HepG2 (cell line): ENCODE measurements at regions not wholly inside any gene's neighbourhood (a gene's known extent, or its start where the extent isn't known, plus 50 kb on each side); places are given as distances from the start of the nearest gene placed in this dataset.

Experiments
- ATAC-seq: fragments of 200-7000 bp; cut with Tn5 transposase; 3 replicates; pipeline ENCODE4 v1.9.1; 2020; ENCODE audit warnings: mild to moderate bottlenecking, moderate library complexity
- BruUV-seq: library from RNA; stranded (reverse); fragments of 400-500 nt; replicated peaks from 2 replicates; lab custom pipeline; 2021; lab: Mats Ljungman, UMichigan
- CTCF ChIA-PET: fragments of 300-600 bp; formaldehyde crosslinking; extraction: SDS; loops from one replicate; lab custom pipeline; 2021; ENCODE audit warnings: low total read pairs, inconsistent platforms, low intra/inter-chr PET ratio; lab: Yijun Ruan, JAX
- POLR2A ChIA-PET: fragments of 350-600 bp; sonication (Branson Sonifier 250); formaldehyde crosslinking; loops from one replicate; lab custom pipeline; 2020; ENCODE audit warnings: antibody characterized with exemption, inconsistent platforms; lab: Yijun Ruan, JAX
- DNase-seq: peaks from one replicate; pipeline ENCODE4 v3.0.0-alpha.2; 2015; ENCODE audit warnings: low spot score
- FAIRE-seq: peaks from 3 replicates; lab custom pipeline; 2011; peaks lifted over from hg19 to GRCh38; lab: Jason Lieb, UNC
- H2AFZ ChIP-seq: one replicate; pipeline ENCODE4 v1.6.1; 2011; ENCODE audit warnings: low read length, inconsistent platforms
- H3K27ac ChIP-seq: fragments of 300-600 bp; 3 replicates; pipeline ENCODE4 v1.8.0; 2011; ENCODE audit warnings: mixed run types, mild to moderate bottlenecking, mixed read lengths, low read length, inconsistent platforms; ENCODE audit not compliant: insufficient read depth; ENCODE audit errors: extremely low read length
- H3K27me3 ChIP-seq, 2 experiments: fragments of 200-600 bp in 1 of 2; 2 replicates in 1 of 2; 3 replicates in 1 of 2; pipeline versions ENCODE4 v1.6.0 to v1.8.0; 2011; ENCODE audit warnings: low read length in 2 of 2, mild to moderate bottlenecking in 2 of 2, moderate library complexity in 2 of 2, inconsistent platforms in 1 of 2; ENCODE audit not compliant: insufficient read depth in 2 of 2, control insufficient read depth in 1 of 2
- H3K36me3 ChIP-seq, 2 experiments: fragments of 200-600 bp in 1 of 2; replicated peaks in 1 of 2; 2 replicates in 1 of 2; 3 replicates in 1 of 2; pipeline versions ENCODE4 v1.5.1 to v1.8.0; 2011; ENCODE audit warnings: low read length in 2 of 2, inconsistent platforms in 1 of 2; ENCODE audit not compliant: insufficient read depth in 2 of 2, control insufficient read depth in 1 of 2
- H3K4me1 ChIP-seq: 2 replicates; pipeline ENCODE4 v1.5.1; 2012; ENCODE audit warnings: low read length, inconsistent platforms; ENCODE audit not compliant: insufficient read depth
- H3K4me2 ChIP-seq: 2 replicates; pipeline ENCODE4 v1.6.0; 2011; ENCODE audit warnings: low read depth, low read length, inconsistent platforms
- H3K4me3 ChIP-seq, 3 experiments: fragments of 200-600 bp in 1 of 3; sonication (generic), shearing (Covaris generic) in 1 of 3; replicated peaks in 1 of 3; 2 replicates each; pipeline ENCODE4 v1.5.1; 2011 to 2016; ENCODE audit warnings: low read length in 3 of 3, inconsistent platforms in 2 of 3, low read depth in 2 of 3, mild to moderate bottlenecking in 2 of 3, control low read depth in 1 of 3, mixed read lengths in 1 of 3; ENCODE audit not compliant: insufficient read depth in 1 of 3
- H3K79me2 ChIP-seq: one replicate; pipeline ENCODE4 v1.6.1; 2011; ENCODE audit warnings: low read length, inconsistent platforms; ENCODE audit not compliant: insufficient read depth
- H3K9ac ChIP-seq: 2 replicates; pipeline ENCODE4 v1.6.0; 2011; ENCODE audit warnings: mild to moderate bottlenecking, low read depth, low read length, inconsistent platforms; ENCODE audit not compliant: insufficient read depth
- H3K9me3 ChIP-seq: 2 replicates; pipeline ENCODE4 v1.5.1; 2012; ENCODE audit warnings: mild to moderate bottlenecking, low read length
- H4K20me1 ChIP-seq: 2 replicates; pipeline ENCODE4 v1.6.0; 2011; ENCODE audit warnings: inconsistent platforms, mild to moderate bottlenecking, low read length, moderate library complexity; ENCODE audit not compliant: insufficient read depth
- KLF12 ChIP-seq: sonication (generic); formaldehyde crosslinking; IDR thresholded peaks from 2 replicates; pipeline ENCODE4 v1.4.0; 2020; ENCODE audit warnings: missing genetic modification reagents, borderline replicate concordance
- RFX3 ChIP-seq: IDR thresholded peaks from 2 replicates; pipeline ENCODE4 v1.6.1; 2016; ENCODE audit warnings: missing biosample characterization, missing genetic modification reagents
- SP4 ChIP-seq: sonication (generic); formaldehyde crosslinking; IDR thresholded peaks from 2 replicates; pipeline ENCODE4 v1.8.1; 2023; ENCODE audit warnings: mild to moderate bottlenecking, missing genetic modification reagents
- SRSF9 ChIP-seq: fragments of 200-400 bp; formaldehyde crosslinking; IDR thresholded peaks from 2 replicates; pipeline ENCODE4 v1.6.1; 2018; ENCODE audit warnings: borderline replicate concordance, mild to moderate bottlenecking, low read depth, low read length; ENCODE audit not compliant: insufficient read depth, poor library complexity, severe bottlenecking
- TGIF2 ChIP-seq: IDR thresholded peaks from 2 replicates; pipeline ENCODE4 v1.6.1; 2016; ENCODE audit warnings: control low read depth, missing compliant biosample characterization
- ZNF3 ChIP-seq: IDR thresholded peaks from 2 replicates; pipeline ENCODE4 v1.7.0; 2017; ENCODE audit warnings: inconsistent platforms
- ZNF766 ChIP-seq: sonication (generic); formaldehyde crosslinking; IDR thresholded peaks from 2 replicates; pipeline ENCODE4 v1.5.0; 2020; ENCODE audit warnings: missing genetic modification reagents, borderline replicate concordance
- ZNF883 ChIP-seq: sonication (generic); formaldehyde crosslinking; IDR thresholded peaks from 2 replicates; pipeline ENCODE4 v1.5.1; 2020; ENCODE audit warnings: mild to moderate bottlenecking, missing genetic modification reagents; ENCODE audit errors: not compliant biosample characterization
- WGBS: methylation state at CpG from one replicate; pipeline ENCODE4 v1.1.6; 2017; ENCODE audit warnings: low lambda C conversion rate; 5-methylcytosine and 5-hydroxymethylcytosine counted together
- in situ Hi-C: cut with HindIII; loops from 2 replicates; pipeline ENCODE4 v1.10.0; 2017; ENCODE audit warnings: low pct_unique_long_range_greater_than_20kb; ENCODE audit not compliant: extremely low pct_ligation_motif_present
- intact Hi-C: fragments of 100-400 bp; cut with micrococcal nuclease; formaldehyde crosslinking; loops from one replicate; pipeline ENCODE4 v1.10.0; 2022; ENCODE audit not compliant: unreplicated experiment
- TF ChIP-seq, protein P1 (sequence below): IDR thresholded peaks from 2 replicates; pipeline ENCODE4 v1.6.1; 2016; ENCODE audit warnings: missing genetic modification reagents, missing compliant biosample characterization
- TF ChIP-seq, protein P2 (sequence below): IDR thresholded peaks from 2 replicates; pipeline ENCODE4 v1.6.1; 2012; ENCODE audit warnings: low read length, improper control_type of control experiment
- TF ChIP-seq, protein P3 (sequence below): sonication (generic); formaldehyde crosslinking; IDR thresholded peaks from 2 replicates; pipeline ENCODE4 v1.8.1; 2022; ENCODE audit warnings: low read depth, mild to moderate bottlenecking, missing genetic modification reagents
- TF ChIP-seq, protein P4 (sequence below): fragments of 450-650 bp; IDR thresholded peaks from 2 replicates; pipeline ENCODE4 v1.6.1; 2017

DNA sequence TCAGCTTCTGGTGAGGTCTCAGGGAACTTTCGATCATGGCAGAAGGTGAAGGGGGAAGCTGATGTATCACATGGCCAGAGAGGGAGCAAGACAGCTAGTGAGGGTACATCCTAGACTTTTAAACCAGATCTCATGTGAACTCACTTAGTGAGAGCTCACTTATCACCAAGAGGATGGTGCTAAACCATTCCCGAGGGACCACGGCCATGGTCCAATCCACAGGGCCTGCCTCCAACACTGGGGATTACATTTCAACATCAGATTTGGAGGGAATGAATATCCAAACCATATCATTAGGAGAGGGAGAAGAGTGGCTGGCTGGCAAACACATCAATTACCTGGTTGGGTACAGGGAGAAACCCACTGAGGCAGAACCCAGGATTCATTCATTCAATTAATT is 75.7 kb upstream of the HAAO start:
- Histone ChIP-seq H3K36me3 (no peaks in the 10 kb centered on the region), H3K9ac (no peak overlapping the region), H3K4me3 (no peak overlapping the region), H3K4me1 (peaks cover 20% of the 10 kb centered on the region), H3K27me3 (peaks cover 2 to 21% of the 10 kb centered on the region in 2 experiments; a peak in 2 of 5 replicates), H3K4me2 (no peak overlapping the region), H3K27ac (no peak overlapping the region), H2AFZ (no peak overlapping the region), H3K9me3 (peaks cover 6% of the 10 kb centered on the region), H4K20me1 (no peaks in the 10 kb centered on the region), H3K79me2 (no peaks in the 10 kb centered on the region)
- ChIA-PET POLR2A (interaction anchor here (0.9 kb wide), 1 partner anchor 60 kb away, joined by 3 read pairs; no protein-coding TSS in a partner anchor), CTCF (no interaction called here)
- BruUV-seq = no TSS peak
- WGBS = 57% methylated on average over 3 of the region's 3 CpGs
- FAIRE-seq (no peak), ATAC-seq (no peak), DNase-seq (no peak)
- TF ChIP-seq, protein P1, sequence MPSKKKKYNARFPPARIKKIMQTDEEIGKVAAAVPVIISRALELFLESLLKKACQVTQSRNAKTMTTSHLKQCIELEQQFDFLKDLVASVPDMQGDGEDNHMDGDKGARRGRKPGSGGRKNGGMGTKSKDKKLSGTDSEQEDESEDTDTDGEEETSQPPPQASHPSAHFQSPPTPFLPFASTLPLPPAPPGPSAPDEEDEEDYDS (CRISPR knock-in tag) = no peak
- TF ChIP-seq SP4 = no peak
- no peak for TF ChIP-seq ZNF766
- TF ChIP-seq KLF12 (CRISPR knock-in tag) = no peak
- TF ChIP-seq, protein P2, sequence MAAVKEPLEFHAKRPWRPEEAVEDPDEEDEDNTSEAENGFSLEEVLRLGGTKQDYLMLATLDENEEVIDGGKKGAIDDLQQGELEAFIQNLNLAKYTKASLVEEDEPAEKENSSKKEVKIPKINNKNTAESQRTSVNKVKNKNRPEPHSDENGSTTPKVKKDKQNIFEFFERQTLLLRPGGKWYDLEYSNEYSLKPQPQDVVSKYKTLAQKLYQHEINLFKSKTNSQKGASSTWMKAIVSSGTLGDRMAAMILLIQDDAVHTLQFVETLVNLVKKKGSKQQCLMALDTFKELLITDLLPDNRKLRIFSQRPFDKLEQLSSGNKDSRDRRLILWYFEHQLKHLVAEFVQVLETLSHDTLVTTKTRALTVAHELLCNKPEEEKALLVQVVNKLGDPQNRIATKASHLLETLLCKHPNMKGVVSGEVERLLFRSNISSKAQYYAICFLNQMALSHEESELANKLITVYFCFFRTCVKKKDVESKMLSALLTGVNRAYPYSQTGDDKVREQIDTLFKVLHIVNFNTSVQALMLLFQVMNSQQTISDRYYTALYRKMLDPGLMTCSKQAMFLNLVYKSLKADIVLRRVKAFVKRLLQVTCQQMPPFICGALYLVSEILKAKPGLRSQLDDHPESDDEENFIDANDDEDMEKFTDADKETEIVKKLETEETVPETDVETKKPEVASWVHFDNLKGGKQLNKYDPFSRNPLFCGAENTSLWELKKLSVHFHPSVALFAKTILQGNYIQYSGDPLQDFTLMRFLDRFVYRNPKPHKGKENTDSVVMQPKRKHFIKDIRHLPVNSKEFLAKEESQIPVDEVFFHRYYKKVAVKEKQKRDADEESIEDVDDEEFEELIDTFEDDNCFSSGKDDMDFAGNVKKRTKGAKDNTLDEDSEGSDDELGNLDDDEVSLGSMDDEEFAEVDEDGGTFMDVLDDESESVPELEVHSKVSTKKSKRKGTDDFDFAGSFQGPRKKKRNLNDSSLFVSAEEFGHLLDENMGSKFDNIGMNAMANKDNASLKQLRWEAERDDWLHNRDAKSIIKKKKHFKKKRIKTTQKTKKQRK = no peak
- TF ChIP-seq, protein P3, sequence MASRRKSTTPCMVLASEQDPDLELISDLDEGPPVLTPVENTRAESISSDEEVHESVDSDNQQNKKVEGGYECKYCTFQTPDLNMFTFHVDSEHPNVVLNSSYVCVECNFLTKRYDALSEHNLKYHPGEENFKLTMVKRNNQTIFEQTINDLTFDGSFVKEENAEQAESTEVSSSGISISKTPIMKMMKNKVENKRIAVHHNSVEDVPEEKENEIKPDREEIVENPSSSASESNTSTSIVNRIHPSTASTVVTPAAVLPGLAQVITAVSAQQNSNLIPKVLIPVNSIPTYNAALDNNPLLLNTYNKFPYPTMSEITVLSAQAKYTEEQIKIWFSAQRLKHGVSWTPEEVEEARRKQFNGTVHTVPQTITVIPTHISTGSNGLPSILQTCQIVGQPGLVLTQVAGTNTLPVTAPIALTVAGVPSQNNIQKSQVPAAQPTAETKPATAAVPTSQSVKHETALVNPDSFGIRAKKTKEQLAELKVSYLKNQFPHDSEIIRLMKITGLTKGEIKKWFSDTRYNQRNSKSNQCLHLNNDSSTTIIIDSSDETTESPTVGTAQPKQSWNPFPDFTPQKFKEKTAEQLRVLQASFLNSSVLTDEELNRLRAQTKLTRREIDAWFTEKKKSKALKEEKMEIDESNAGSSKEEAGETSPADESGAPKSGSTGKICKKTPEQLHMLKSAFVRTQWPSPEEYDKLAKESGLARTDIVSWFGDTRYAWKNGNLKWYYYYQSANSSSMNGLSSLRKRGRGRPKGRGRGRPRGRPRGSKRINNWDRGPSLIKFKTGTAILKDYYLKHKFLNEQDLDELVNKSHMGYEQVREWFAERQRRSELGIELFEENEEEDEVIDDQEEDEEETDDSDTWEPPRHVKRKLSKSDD (CRISPR knock-in tag) = no peak
- no peak for TF ChIP-seq RFX3
- TF ChIP-seq TGIF2 (CRISPR knock-in tag) = no peak
- no peak for TF ChIP-seq SRSF9
- no peak for TF ChIP-seq ZNF883 (CRISPR knock-in tag)
- TF ChIP-seq, protein P4, sequence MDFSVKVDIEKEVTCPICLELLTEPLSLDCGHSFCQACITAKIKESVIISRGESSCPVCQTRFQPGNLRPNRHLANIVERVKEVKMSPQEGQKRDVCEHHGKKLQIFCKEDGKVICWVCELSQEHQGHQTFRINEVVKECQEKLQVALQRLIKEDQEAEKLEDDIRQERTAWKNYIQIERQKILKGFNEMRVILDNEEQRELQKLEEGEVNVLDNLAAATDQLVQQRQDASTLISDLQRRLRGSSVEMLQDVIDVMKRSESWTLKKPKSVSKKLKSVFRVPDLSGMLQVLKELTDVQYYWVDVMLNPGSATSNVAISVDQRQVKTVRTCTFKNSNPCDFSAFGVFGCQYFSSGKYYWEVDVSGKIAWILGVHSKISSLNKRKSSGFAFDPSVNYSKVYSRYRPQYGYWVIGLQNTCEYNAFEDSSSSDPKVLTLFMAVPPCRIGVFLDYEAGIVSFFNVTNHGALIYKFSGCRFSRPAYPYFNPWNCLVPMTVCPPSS = no peak
- no peak for TF ChIP-seq ZNF3 (CRISPR knock-in tag)
- in situ Hi-C loops (no loop called here), intact Hi-C loops (no loop called here)
